Endothelial cell of umbilical vein (primary cell): ENCODE measurements at regions not wholly inside any gene's neighbourhood (a gene's known extent, or its start where the extent isn't known, plus 50 kb on each side); places are given as distances from the start of the nearest gene placed in this dataset.

Experiments
- BruUV-seq: library from RNA; stranded (reverse); fragments of 400-500 nt; replicated peaks from 2 replicates; lab custom pipeline; 2021; lab: Mats Ljungman, UMichigan
- CTCF ChIA-PET: fragments of 300-600, 350-600 bp; sonication (Branson Sonifier 250); formaldehyde crosslinking; loops from one replicate; lab custom pipeline; 2021; ENCODE audit warnings: antibody characterized with exemption, inconsistent platforms; lab: Charles Lee
- POLR2A ChIA-PET: fragments of 300-600, 350-600 bp; sonication (Branson Sonifier 250); formaldehyde crosslinking; loops from one replicate; lab custom pipeline; 2021; ENCODE audit warnings: antibody characterized with exemption, inconsistent platforms; lab: Charles Lee
- DNase-seq: peaks from one replicate; pipeline ENCODE4 v3.0.0-alpha.2; 2011; ENCODE audit warnings: low read depth, low spot score
- FAIRE-seq: peaks from 2 replicates; lab custom pipeline; 2011; peaks lifted over from hg19 to GRCh38; lab: Jason Lieb, UNC
- H2AFZ ChIP-seq: 2 replicates; pipeline ENCODE4 v1.6.0; 2012; ENCODE audit warnings: low read depth, low read length, control low read depth, inconsistent platforms
- H3K27ac ChIP-seq: 2 replicates; pipeline ENCODE4 v1.5.1; 2011; ENCODE audit warnings: low read depth, mild to moderate bottlenecking, control low read depth, low read length, moderate library complexity; ENCODE audit not compliant: insufficient read depth
- H3K27me3 ChIP-seq, 2 experiments: 2 replicates each; pipeline versions ENCODE4 v1.6.0 to v1.6.1; 2011; ENCODE audit warnings: low read length in 2 of 2, mixed read lengths in 1 of 2; ENCODE audit not compliant: control insufficient read depth in 2 of 2, insufficient read depth in 2 of 2
- H3K36me3 ChIP-seq, 2 experiments: 2 replicates in 1 of 2; 3 replicates in 1 of 2; pipeline ENCODE4 v1.5.1; 2011; ENCODE audit warnings: low read length in 2 of 2, mild to moderate bottlenecking in 1 of 2, moderate library complexity in 1 of 2; ENCODE audit not compliant: control insufficient read depth in 2 of 2, insufficient read depth in 2 of 2; ENCODE audit errors: extremely low read depth in 1 of 2
- H3K4me1 ChIP-seq: 3 replicates; pipeline ENCODE4 v1.5.1; 2011; ENCODE audit warnings: mild to moderate bottlenecking, low read length; ENCODE audit not compliant: control insufficient read depth, insufficient read depth; ENCODE audit errors: extremely low read depth
- H3K4me2 ChIP-seq: 2 replicates; pipeline ENCODE4 v1.6.1; 2011; ENCODE audit warnings: low read length, control low read depth, mixed read lengths; ENCODE audit not compliant: insufficient read depth
- H3K4me3 ChIP-seq, 3 experiments: fragments of 200-600 bp in 1 of 3; sonication (generic), shearing (Covaris generic) in 1 of 3; replicated peaks in 1 of 3; 2 replicates each; pipeline ENCODE4 v1.5.1; 2011 to 2016; ENCODE audit warnings: control low read depth in 3 of 3, low read length in 3 of 3, mild to moderate bottlenecking in 2 of 3, inconsistent platforms in 1 of 3, low read depth in 1 of 3, moderate library complexity in 1 of 3; ENCODE audit not compliant: insufficient read depth in 1 of 3
- H3K79me2 ChIP-seq: 2 replicates; pipeline ENCODE4 v1.6.0; 2012; ENCODE audit warnings: low read length, inconsistent platforms; ENCODE audit not compliant: control insufficient read depth, insufficient read depth
- H3K9ac ChIP-seq: replicated peaks from 2 replicates; pipeline ENCODE3; 2011; ENCODE audit warnings: low read length, control low read depth; ENCODE audit not compliant: insufficient read depth; ENCODE audit errors: extremely low read depth
- H3K9me1 ChIP-seq: replicated peaks from 3 replicates; pipeline ENCODE4 v1.6.0; 2011; ENCODE audit warnings: mild to moderate bottlenecking, low read length; ENCODE audit not compliant: control insufficient read depth, insufficient read depth; ENCODE audit errors: extremely low read depth
- H3K9me3 ChIP-seq: replicated peaks from 2 replicates; pipeline ENCODE4 v1.5.1; 2012; ENCODE audit warnings: low read length, inconsistent platforms; ENCODE audit not compliant: control insufficient read depth, insufficient read depth
- H4K20me1 ChIP-seq: replicated peaks from 2 replicates; pipeline ENCODE3; 2011; ENCODE audit warnings: mild to moderate bottlenecking, low read length; ENCODE audit not compliant: control insufficient read depth, insufficient read depth; ENCODE audit errors: extremely low read depth
- FOS ChIP-seq: IDR thresholded peaks from 2 replicates; pipeline ENCODE4 v1.6.1; 2011; ENCODE audit warnings: mild to moderate bottlenecking, low read length, moderate library complexity, borderline replicate concordance; ENCODE audit not compliant: insufficient read depth
- MYC ChIP-seq: IDR thresholded peaks from one replicate; pipeline ENCODE4 v1.6.1; 2011; ENCODE audit warnings: mild to moderate bottlenecking, low read depth, low read length
- dilution Hi-C: fragments of 300-500 bp; cut with MboI; formaldehyde crosslinking; loops from one replicate; pipeline ENCODE4 v1.15.0; 2019; ENCODE audit warnings: low sequenced_read_pairs; ENCODE audit not compliant: extremely low pct_ligation_motif_present
- intact Hi-C: fragments of 100-400 bp; cut with micrococcal nuclease; formaldehyde crosslinking; loops from one replicate; pipeline ENCODE4 v1.10.0; 2022

- DNase-seq (peak; percentile 54), FAIRE-seq (no peak)
- BruUV-seq = no TSS peak
- CTCF ChIA-PET = no interaction called here
- Histone ChIP-seq H3K27me3 (no peaks in the 10 kb centered on the region), H3K9ac (peak overlapping the region; percentile 19), H3K4me1 (peaks cover 13% of the 10 kb centered on the region), H2AFZ (peak overlapping the region; percentile 65), H3K79me2 (no peaks in the 10 kb centered on the region), H3K9me1 (no peaks in the 10 kb centered on the region), H3K9me3 (no peaks in the 10 kb centered on the region), H3K36me3 (no peaks in the 10 kb centered on the region), H3K4me2 (peak overlapping the region; percentile 58), H3K27ac (peak overlapping the region; percentile 47), H3K4me3 (no peak overlapping the region), H4K20me1 (no peaks in the 10 kb centered on the region)
- peak; percentile 44 for TF ChIP-seq FOS
- no peak for TF ChIP-seq MYC
- dilution Hi-C loops (no loop called here), intact Hi-C loops (no loop called here)
- POLR2A ChIA-PET = no interaction called here
Observed at GRCh38 chr2:144996225-144996795, 476.4 kb upstream of the ZEB2 start.

- Histone ChIP-seq H4K20me1 (no peaks in the 10 kb centered on the region), H3K79me2 (no peaks in the 10 kb centered on the region), H3K9me1 (no peaks in the 10 kb centered on the region), H3K9ac (no peak overlapping the region), H3K27ac (no peak overlapping the region), H3K4me3 (no peak overlapping the region), H3K4me1 (peaks cover 13% of the 10 kb centered on the region), H3K36me3 (no peaks in the 10 kb centered on the region), H3K27me3 (no peaks in the 10 kb centered on the region), H3K4me2 (no peak overlapping the region), H3K9me3 (no peaks in the 10 kb centered on the region), H2AFZ (no peak overlapping the region)
- POLR2A ChIA-PET = no interaction called here
- dilution Hi-C loops = no loop called here
- no TSS peak for BruUV-seq
- no peak for TF ChIP-seq MYC
- DNase-seq (no peak), FAIRE-seq (no peak)
- intact Hi-C loops = no loop called here
- CTCF ChIA-PET = no interaction called here
Observed at GRCh38 chr2:144995482-144995881, 475.6 kb upstream of the ZEB2 start.
